Activated T-cell treated with anti-CD3 and anti-CD28 coated beads, Interleukin-2, amount 50 U/mL, for 72 hours (primary cell): ENCODE measurements at regions not wholly inside any gene's neighbourhood (a gene's known extent, or its start where the extent isn't known, plus 50 kb on each side); places are given as distances from the start of the nearest gene placed in this dataset.
"Not testable (repeated sequence)": the region's sequence is repeated elsewhere in the genome, so short reads cannot be mapped to it uniquely, and the experiment has no call there.

Experiments
- ATAC-seq, 2 donors: fragments of 150-1000 bp; cut with Tn5 transposase; replicated peaks in 1 of 2; 2 replicates each; pipeline ENCODE4 v1.10.0; 2021; ENCODE audit warnings: moderate library complexity in 2 of 2, mild to moderate bottlenecking in 1 of 2
- DNase-seq, 2 donors: peaks; one replicate each; pipeline ENCODE4 v3.0.0; 2021 to 2022; ENCODE audit warnings: mixed read lengths in 1 of 2
- H3K27ac Mint-ChIP-seq: one replicate; pipeline ENCODE4 v1.8.0; 2022; ENCODE audit warnings: mild to moderate bottlenecking, moderate library complexity, mixed read lengths
- H3K27me3 Mint-ChIP-seq: one replicate; pipeline ENCODE4 v1.8.0; 2022; ENCODE audit warnings: low read depth, mixed read lengths
- H3K36me3 Mint-ChIP-seq, 2 donors: one replicate each; pipeline ENCODE4 v1.8.0; 2022; ENCODE audit warnings: mixed read lengths in 2 of 2, mild to moderate bottlenecking in 1 of 2; ENCODE audit not compliant: insufficient read depth in 2 of 2
- H3K4me1 Mint-ChIP-seq: one replicate; pipeline ENCODE4 v1.8.0; 2022; ENCODE audit warnings: low read depth, mixed read lengths
- H3K4me3 Mint-ChIP-seq, 2 donors: one replicate each; pipeline ENCODE4 v1.8.0; 2022; ENCODE audit warnings: mild to moderate bottlenecking in 2 of 2, mixed read lengths in 2 of 2, moderate library complexity in 2 of 2
- H3K9me3 Mint-ChIP-seq, 2 donors: one replicate each; pipeline ENCODE4 v1.8.0; 2022; ENCODE audit warnings: mixed read lengths in 2 of 2

- Mint-ChIP-seq H3K4me1 (peaks cover 12% of the 10 kb centered on the region), H3K9me3 (no peaks in the 10 kb centered on the region), H3K27ac (no peak overlapping the region), H3K36me3 (no peaks in the 10 kb centered on the region), H3K27me3 (peaks cover 39% of the 10 kb centered on the region), H3K4me3 (no peak overlapping the region)
- DNase-seq (no peak), ATAC-seq (no peak)
Observed at GRCh38 chrX:150258463-150259430, 104.4 kb upstream of the MAMLD1 start.

GRCh38 chrX:150262456-150262855 lies 100.7 kb upstream of the MAMLD1 start:
- ATAC-seq: no peak
- H3K27ac Mint-ChIP-seq: no peak overlapping the region
- H3K36me3 Mint-ChIP-seq: no peaks in the 10 kb centered on the region
- DNase-seq: no peak
- H3K27me3 Mint-ChIP-seq: peaks cover 42% of the 10 kb centered on the region
- no peaks in the 10 kb centered on the region for H3K4me1 Mint-ChIP-seq
- H3K4me3 Mint-ChIP-seq: no peak overlapping the region
- no peaks in the 10 kb centered on the region for H3K9me3 Mint-ChIP-seq

GRCh38 chrX:150268839-150269355 lies 94.2 kb upstream of the MAMLD1 start:
- Mint-ChIP-seq H3K4me1 (no peaks in the 10 kb centered on the region), H3K36me3 (no peaks in the 10 kb centered on the region), H3K9me3 (no peaks in the 10 kb centered on the region), H3K27ac (no peak overlapping the region), H3K27me3 (peaks cover 27% of the 10 kb centered on the region), H3K4me3 (no peak overlapping the region)
- DNase-seq (no peak), ATAC-seq (no peak)

GRCh38 chrX:150269605-150270254 lies 93.4 kb upstream of the MAMLD1 start:
- no peak overlapping the region for H3K4me3 Mint-ChIP-seq
- H3K4me1 Mint-ChIP-seq: no peaks in the 10 kb centered on the region
- no peaks in the 10 kb centered on the region for H3K9me3 Mint-ChIP-seq
- DNase-seq: no peak
- ATAC-seq: no peak
- no peaks in the 10 kb centered on the region for H3K36me3 Mint-ChIP-seq
- no peak overlapping the region for H3K27ac Mint-ChIP-seq
- H3K27me3 Mint-ChIP-seq: peaks cover 21% of the 10 kb centered on the region

- no peaks in the 10 kb centered on the region for H3K9me3 Mint-ChIP-seq
- ATAC-seq: no peak
Observed at GRCh38 chrX:150270622-150271021, 92.5 kb upstream of the MAMLD1 start.

GRCh38 chrX:150273575-150274294 lies 89.4 kb upstream of the MAMLD1 start:
- H3K4me1 Mint-ChIP-seq, H3K4me3 Mint-ChIP-seq, H3K9me3 Mint-ChIP-seq, H3K27ac Mint-ChIP-seq, H3K36me3 Mint-ChIP-seq, ATAC-seq, DNase-seq: not testable (repeated sequence)
- peaks cover 10% of the 10 kb centered on the region for H3K27me3 Mint-ChIP-seq

More at GRCh38 chrX:150270622-150271021, 92.5 kb upstream of the MAMLD1 start:
- no peaks in the 10 kb centered on the region for H3K4me1 Mint-ChIP-seq
- H3K27ac Mint-ChIP-seq: no peak overlapping the region
- H3K27me3 Mint-ChIP-seq: peaks cover 21% of the 10 kb centered on the region
- H3K4me3 Mint-ChIP-seq: no peak overlapping the region
- H3K36me3 Mint-ChIP-seq: no peaks in the 10 kb centered on the region
- no peak for DNase-seq

- Mint-ChIP-seq H3K9me3 (no peaks in the 10 kb centered on the region), H3K36me3 (no peaks in the 10 kb centered on the region), H3K27me3 (peaks cover 32% of the 10 kb centered on the region), H3K27ac (no peak overlapping the region), H3K4me1 (no peaks in the 10 kb centered on the region), H3K4me3 (no peak overlapping the region)
- DNase-seq (no peak), ATAC-seq (no peak)
Observed at GRCh38 chrX:150282953-150283352, 80.2 kb upstream of the MAMLD1 start.

- no peaks in the 10 kb centered on the region for H3K4me1 Mint-ChIP-seq
- DNase-seq (no peak), ATAC-seq (no peak)
- H3K27me3 Mint-ChIP-seq: peaks cover 31% of the 10 kb centered on the region
- H3K27ac Mint-ChIP-seq: no peak overlapping the region
- no peak overlapping the region for H3K4me3 Mint-ChIP-seq
- no peaks in the 10 kb centered on the region for H3K36me3 Mint-ChIP-seq
- no peaks in the 10 kb centered on the region for H3K9me3 Mint-ChIP-seq
Observed at GRCh38 chrX:150291014-150291413, 72.1 kb upstream of the MAMLD1 start.

- Mint-ChIP-seq H3K4me1 (no peaks in the 10 kb centered on the region), H3K4me3 (no peak overlapping the region), H3K36me3 (no peaks in the 10 kb centered on the region), H3K27me3 (peaks cover 23% of the 10 kb centered on the region), H3K27ac (no peak overlapping the region), H3K9me3 (no peaks in the 10 kb centered on the region)
- DNase-seq (no peak), ATAC-seq (no peak)
Observed at GRCh38 chrX:150293311-150294013, 69.7 kb upstream of the MAMLD1 start.

GRCh38 chrX:150298841-150299551 lies 64.1 kb upstream of the MAMLD1 start:
- H3K36me3 Mint-ChIP-seq: no peaks in the 10 kb centered on the region
- no peaks in the 10 kb centered on the region for H3K9me3 Mint-ChIP-seq
- no peak for ATAC-seq
- H3K4me3 Mint-ChIP-seq: no peak overlapping the region
- DNase-seq: no peak
- no peak overlapping the region for H3K27ac Mint-ChIP-seq
- no peaks in the 10 kb centered on the region for H3K27me3 Mint-ChIP-seq
- H3K4me1 Mint-ChIP-seq: no peaks in the 10 kb centered on the region

- Mint-ChIP-seq H3K27ac (no peak overlapping the region), H3K27me3 (no peaks in the 10 kb centered on the region), H3K9me3 (no peaks in the 10 kb centered on the region), H3K4me3 (no peak overlapping the region), H3K36me3 (no peaks in the 10 kb centered on the region), H3K4me1 (no peaks in the 10 kb centered on the region)
- ATAC-seq (no peak), DNase-seq (no peak)
Observed at GRCh38 chrX:150299579-150299978, 63.5 kb upstream of the MAMLD1 start.
